ENCODE measurements at regions not wholly inside any gene's neighbourhood (a gene's known extent, or its start where the extent isn't known, plus 50 kb on each side); places are given as distances from the start of the nearest gene placed in this dataset.

DNA sequence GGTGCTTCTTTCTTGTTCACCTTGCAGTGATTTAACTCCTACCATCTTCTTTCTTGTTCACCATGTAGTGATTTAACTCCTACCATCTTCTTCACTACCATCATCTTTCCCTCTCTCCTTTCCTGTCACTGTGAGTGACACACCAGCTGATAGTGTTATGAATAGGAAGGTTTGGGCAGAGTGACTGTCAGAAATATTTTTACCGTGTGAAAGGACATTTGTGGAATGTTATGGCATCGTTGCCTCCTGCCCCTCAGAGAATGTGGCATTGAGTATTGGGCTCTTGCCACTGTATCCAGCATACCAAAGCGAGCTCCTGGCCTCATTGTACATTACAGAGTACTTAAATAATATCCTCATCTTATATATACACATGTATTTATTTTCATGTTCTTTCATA is 90.8 kb upstream of the AMOT start:
- no peak for TF ChIP-seq POLR2A (IDR thresholded peaks at IDR 0.05)
- TF ChIP-seq, protein P1, sequence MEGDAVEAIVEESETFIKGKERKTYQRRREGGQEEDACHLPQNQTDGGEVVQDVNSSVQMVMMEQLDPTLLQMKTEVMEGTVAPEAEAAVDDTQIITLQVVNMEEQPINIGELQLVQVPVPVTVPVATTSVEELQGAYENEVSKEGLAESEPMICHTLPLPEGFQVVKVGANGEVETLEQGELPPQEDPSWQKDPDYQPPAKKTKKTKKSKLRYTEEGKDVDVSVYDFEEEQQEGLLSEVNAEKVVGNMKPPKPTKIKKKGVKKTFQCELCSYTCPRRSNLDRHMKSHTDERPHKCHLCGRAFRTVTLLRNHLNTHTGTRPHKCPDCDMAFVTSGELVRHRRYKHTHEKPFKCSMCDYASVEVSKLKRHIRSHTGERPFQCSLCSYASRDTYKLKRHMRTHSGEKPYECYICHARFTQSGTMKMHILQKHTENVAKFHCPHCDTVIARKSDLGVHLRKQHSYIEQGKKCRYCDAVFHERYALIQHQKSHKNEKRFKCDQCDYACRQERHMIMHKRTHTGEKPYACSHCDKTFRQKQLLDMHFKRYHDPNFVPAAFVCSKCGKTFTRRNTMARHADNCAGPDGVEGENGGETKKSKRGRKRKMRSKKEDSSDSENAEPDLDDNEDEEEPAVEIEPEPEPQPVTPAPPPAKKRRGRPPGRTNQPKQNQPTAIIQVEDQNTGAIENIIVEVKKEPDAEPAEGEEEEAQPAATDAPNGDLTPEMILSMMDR (IDR thresholded peaks at IDR 0.05) = no peak
